Neuronal stem cell (in vitro differentiated cells): ENCODE measurements at regions not wholly inside any gene's neighbourhood (a gene's known extent, or its start where the extent isn't known, plus 50 kb on each side); places are given as distances from the start of the nearest gene placed in this dataset.

Source experiments
- DNase-seq: peaks from one replicate; pipeline ENCODE4 v3.0.0-alpha.2; 2013; ENCODE audit warnings: low spot score
- H2AFZ ChIP-seq: one replicate; pipeline ENCODE4 v1.6.1; 2013; ENCODE audit warnings: mild to moderate bottlenecking, low read length, inconsistent platforms
- H2AK5ac ChIP-seq: 2 replicates; pipeline ENCODE4 v1.6.1; 2013; ENCODE audit warnings: low read depth, mild to moderate bottlenecking, inconsistent platforms, low read length, moderate library complexity, mixed read lengths
- H2BK120ac ChIP-seq: 2 replicates; pipeline ENCODE4 v1.6.1; 2013; ENCODE audit warnings: low read depth, mild to moderate bottlenecking, inconsistent platforms, low read length, moderate library complexity, mixed read lengths
- H2BK12ac ChIP-seq: one replicate; pipeline ENCODE4 v1.6.1; 2013; ENCODE audit warnings: low read length, inconsistent platforms
- H2BK15ac ChIP-seq: 2 replicates; pipeline ENCODE4 v1.6.1; 2013; ENCODE audit warnings: mild to moderate bottlenecking, low read length, inconsistent platforms, mixed read lengths
- H2BK5ac ChIP-seq: one replicate; pipeline ENCODE4 v1.6.1; 2013; ENCODE audit warnings: inconsistent platforms, mild to moderate bottlenecking, low read length, moderate library complexity
- H3K14ac ChIP-seq: one replicate; pipeline ENCODE4 v1.6.1; 2013; ENCODE audit warnings: low read length, inconsistent platforms
- H3K18ac ChIP-seq: 2 replicates; pipeline ENCODE4 v1.6.1; 2013; ENCODE audit warnings: low read length, inconsistent platforms
- H3K23ac ChIP-seq: 2 replicates; pipeline ENCODE4 v1.6.1; 2013; ENCODE audit warnings: low read depth, mild to moderate bottlenecking, mixed read lengths, low read length, inconsistent platforms; ENCODE audit not compliant: poor library complexity
- H3K27ac ChIP-seq: replicated peaks from 3 replicates; pipeline ENCODE4 v1.5.1; 2013; ENCODE audit warnings: low read length, inconsistent platforms
- H3K27me3 ChIP-seq, 3 experiments: 2 replicates each; pipeline ENCODE4 v1.6.1; 2013; ENCODE audit warnings: low read length in 3 of 3, mild to moderate bottlenecking in 2 of 3, inconsistent platforms in 1 of 3, low read depth in 1 of 3, mixed read lengths in 1 of 3, moderate library complexity in 1 of 3; ENCODE audit not compliant: control insufficient read depth in 3 of 3, insufficient read depth in 3 of 3
- H3K36me3 ChIP-seq, 2 donors: replicated peaks in 1 of 2; 2 replicates each; pipeline ENCODE4 v1.6.1; 2013; ENCODE audit warnings: low read length in 2 of 2; ENCODE audit not compliant: control insufficient read depth in 2 of 2, insufficient read depth in 2 of 2
- H3K4ac ChIP-seq: 2 replicates; pipeline ENCODE4 v1.6.1; 2013; ENCODE audit warnings: inconsistent platforms, mild to moderate bottlenecking, low read length, moderate library complexity
- H3K4me1 ChIP-seq, 2 donors: 1 replicate in 1 of 2; 2 replicates in 1 of 2; pipeline ENCODE4 v1.6.1; 2013; ENCODE audit warnings: low read length in 2 of 2, low read depth in 1 of 2; ENCODE audit not compliant: control insufficient read depth in 2 of 2, insufficient read depth in 1 of 2
- H3K4me2 ChIP-seq: one replicate; pipeline ENCODE4 v1.6.1; 2013; ENCODE audit warnings: mild to moderate bottlenecking, low read length, inconsistent platforms; ENCODE audit not compliant: insufficient read depth, poor library complexity, severe bottlenecking
- H3K4me3 ChIP-seq, 2 donors: 2 replicates each; pipeline ENCODE4 v1.5.1; 2013; ENCODE audit warnings: low read length in 2 of 2, mild to moderate bottlenecking in 2 of 2, inconsistent platforms in 1 of 2, moderate library complexity in 1 of 2
- H3K79me1 ChIP-seq: one replicate; pipeline ENCODE4 v1.6.1; 2013; ENCODE audit warnings: low read depth, mild to moderate bottlenecking, inconsistent platforms, low read length, moderate library complexity
- H3K9ac ChIP-seq: one replicate; pipeline ENCODE4 v1.6.1; 2013; ENCODE audit warnings: mild to moderate bottlenecking, low read depth, low read length, inconsistent platforms; ENCODE audit not compliant: poor library complexity
- H3K9me3 ChIP-seq, 2 donors: replicated peaks in 1 of 2; 2 replicates each; pipeline versions ENCODE3 to v1.6.1; 2013; ENCODE audit warnings: low read length in 2 of 2, mild to moderate bottlenecking in 2 of 2, inconsistent platforms in 1 of 2, low read depth in 1 of 2, mixed read lengths in 1 of 2, moderate library complexity in 1 of 2; ENCODE audit not compliant: control insufficient read depth in 2 of 2, insufficient read depth in 1 of 2
- H4K8ac ChIP-seq: one replicate; pipeline ENCODE4 v1.6.1; 2013; ENCODE audit warnings: low read depth, mild to moderate bottlenecking, inconsistent platforms, low read length, moderate library complexity
- H4K91ac ChIP-seq: one replicate; pipeline ENCODE4 v1.6.1; 2013; ENCODE audit warnings: low read length, low read depth, mild to moderate bottlenecking, inconsistent platforms; ENCODE audit not compliant: poor library complexity
- WGBS, 2 donors: extraction: QIAGEN DNeasy Blood & Tissue Kit; methylation state at CpG; one replicate each; pipeline ENCODE4 v1.1.7; 2013; ENCODE audit warnings: missing lambda C conversion rate in 2 of 2, mixed read lengths in 1 of 2; ENCODE audit not compliant: insufficient read length in 2 of 2, insufficient replicate concordance in 1 of 2; ENCODE audit errors: extremely low coverage in 2 of 2; 5-methylcytosine and 5-hydroxymethylcytosine counted together

GRCh38 chrX:51026862-51027261, 116.3 kb downstream of the BMP15 start:
- WGBS, 2 donors: no CpG with 5 or more reads among the region's 3 CpGs
- Histone ChIP-seq H3K4me1 (peaks cover 0 to 2% of the 10 kb centered on the region in 2 donors), H3K4me3 (no peak overlapping the region), H3K36me3 (no peaks in the 10 kb centered on the region), H4K91ac (no peak overlapping the region), H2BK120ac (no peak overlapping the region), H3K79me1 (no peaks in the 10 kb centered on the region), H4K8ac (no peak overlapping the region), H3K18ac (no peak overlapping the region), H3K27ac (no peak overlapping the region), H3K23ac (no peak overlapping the region), H2AK5ac (no peak overlapping the region), H2BK5ac (no peak overlapping the region), H3K9ac (no peak overlapping the region), H3K9me3 (no peaks in the 10 kb centered on the region), H2BK15ac (no peak overlapping the region), H3K4me2 (no peak overlapping the region), H2BK12ac (no peak overlapping the region), H3K14ac (no peak overlapping the region), H3K27me3 (no peaks in the 10 kb centered on the region), H3K4ac (no peak overlapping the region), H2AFZ (no peak overlapping the region)
- no peak for DNase-seq

- Histone ChIP-seq H3K23ac (no peak overlapping the region), H4K91ac (no peak overlapping the region), H3K27ac (no peak overlapping the region), H2BK120ac (no peak overlapping the region), H2BK15ac (no peak overlapping the region), H3K4ac (no peak overlapping the region), H3K4me3 (no peak overlapping the region), H2AK5ac (no peak overlapping the region), H3K18ac (no peak overlapping the region), H2BK5ac (no peak overlapping the region), H3K14ac (no peak overlapping the region), H4K8ac (no peak overlapping the region), H3K36me3 (no peaks in the 10 kb centered on the region), H3K9me3 (no peaks in the 10 kb centered on the region), H3K4me1 (no peaks in the 10 kb centered on the region), H3K9ac (no peak overlapping the region), H3K4me2 (no peak overlapping the region), H2AFZ (no peak overlapping the region), H3K79me1 (no peaks in the 10 kb centered on the region), H3K27me3 (no peaks in the 10 kb centered on the region), H2BK12ac (no peak overlapping the region)
- DNase-seq: no peak
- no CpG with 5 or more reads among the region's 3 CpGs for WGBS, 2 donors
These were observed 125.2 kb downstream of the BMP15 start for GRCh38 chrX:51035746-51036145.

DNA sequence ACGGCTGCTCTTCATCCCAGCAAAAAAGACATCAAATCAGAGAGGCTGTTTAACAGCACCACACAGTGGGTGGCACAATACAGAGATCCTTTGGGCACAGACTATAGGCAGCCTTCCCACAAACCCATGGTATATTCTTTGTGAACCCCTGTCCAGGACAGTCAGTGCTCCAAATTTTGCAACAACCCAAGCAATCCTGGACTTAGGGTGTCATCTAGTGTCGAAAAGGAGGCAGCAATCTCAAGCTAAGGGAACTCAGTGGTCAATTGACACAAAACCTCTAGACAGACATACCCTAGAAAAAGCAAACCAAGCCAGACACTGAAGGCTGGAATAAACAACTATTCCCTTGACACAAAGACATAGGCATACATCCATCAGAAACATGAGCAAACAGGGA, 137.4 kb downstream of the BMP15 start:
- H3K27me3 ChIP-seq: peaks cover 0 to 5% (median 0%) of the 10 kb centered on the region in 3 experiments

GRCh38 chrX:51053741-51054140, 143.2 kb downstream of the BMP15 start:
- H3K27ac ChIP-seq: no peak overlapping the region
- no peaks in the 10 kb centered on the region for H3K36me3 ChIP-seq
- no peak overlapping the region for H2BK12ac ChIP-seq
- H3K9ac ChIP-seq: no peak overlapping the region
- no peaks in the 10 kb centered on the region for H3K79me1 ChIP-seq
- peaks cover 0 to 2% (median 0%) of the 10 kb centered on the region in 3 experiments for H3K27me3 ChIP-seq
- no peak overlapping the region for H2AK5ac ChIP-seq
- H3K4me3 ChIP-seq: no peak overlapping the region
- H3K4me2 ChIP-seq: no peak overlapping the region
- no peak overlapping the region for H2BK15ac ChIP-seq
- H4K91ac ChIP-seq: no peak overlapping the region
- no peak overlapping the region for H3K18ac ChIP-seq
- no peak overlapping the region for H2BK5ac ChIP-seq
- H3K14ac ChIP-seq: no peak overlapping the region
- H3K4me1 ChIP-seq: no peaks in the 10 kb centered on the region
- H2BK120ac ChIP-seq: no peak overlapping the region
- WGBS, 2 donors: no CpG with 5 or more reads among the region's 6 CpGs
- no peaks in the 10 kb centered on the region for H3K9me3 ChIP-seq
- no peak overlapping the region for H4K8ac ChIP-seq
- no peak overlapping the region for H3K4ac ChIP-seq
- no peak overlapping the region for H2AFZ ChIP-seq
- H3K23ac ChIP-seq: no peak overlapping the region
- DNase-seq: no peak

More for the DNA sequence above, 137.4 kb downstream of the BMP15 start:
- WGBS, 2 donors: no CpG with 5 or more reads among the region's 2 CpGs
- no peak overlapping the region for H2BK5ac ChIP-seq
- H3K4me1 ChIP-seq: no peaks in the 10 kb centered on the region
- H3K9me3 ChIP-seq: no peaks in the 10 kb centered on the region
- no peak overlapping the region for H4K8ac ChIP-seq
- no peak overlapping the region for H2BK120ac ChIP-seq
- no peak overlapping the region for H2BK15ac ChIP-seq
- no peak overlapping the region for H4K91ac ChIP-seq
- no peak for DNase-seq
- H3K14ac ChIP-seq: no peak overlapping the region
- H3K79me1 ChIP-seq: no peaks in the 10 kb centered on the region
- no peak overlapping the region for H3K4me2 ChIP-seq
- H3K23ac ChIP-seq: no peak overlapping the region
- no peak overlapping the region for H2AFZ ChIP-seq
- no peaks in the 10 kb centered on the region for H3K36me3 ChIP-seq
- H3K4ac ChIP-seq: no peak overlapping the region
- no peak overlapping the region for H2BK12ac ChIP-seq
- no peak overlapping the region for H3K18ac ChIP-seq
- no peak overlapping the region for H3K27ac ChIP-seq
- no peak overlapping the region for H3K4me3 ChIP-seq
- no peak overlapping the region for H3K9ac ChIP-seq
- H2AK5ac ChIP-seq: no peak overlapping the region
